H1 (cell line): ENCODE measurements at regions not wholly inside any gene's neighbourhood (a gene's known extent, or its start where the extent isn't known, plus 50 kb on each side); places are given as distances from the start of the nearest gene placed in this dataset.

Source experiments
- BACH1 ChIP-seq: IDR thresholded peaks from 2 replicates; pipeline ENCODE4 v1.6.1; 2012; ENCODE audit warnings: low read length, improper control_type of control experiment
- CHD7 ChIP-seq: fragments of 300-600 bp; sonication (generic); IDR thresholded peaks from 2 replicates; pipeline ENCODE4 v1.7.1; 2012; ENCODE audit warnings: low read length, moderate library complexity, mild to moderate bottlenecking, inconsistent platforms; ENCODE audit not compliant: insufficient replicate concordance
- EP300 ChIP-seq, 2 experiments: IDR thresholded peaks; 1 replicate in 1 of 2; 2 replicates in 1 of 2; pipeline ENCODE4 v1.6.1; 2011 to 2012; ENCODE audit warnings: low read depth in 2 of 2, low read length in 2 of 2, mild to moderate bottlenecking in 2 of 2, borderline replicate concordance in 1 of 2, inconsistent platforms in 1 of 2, moderate library complexity in 1 of 2

GRCh38 chr1:185463011-185463410 is 146.0 kb upstream of the IVNS1ABP start (continued):
- TF ChIP-seq CHD7 = no peak
- TF ChIP-seq EP300 (IDR thresholded peaks at IDR 0.05; ENCODE audit: borderline replicate concordance in 1 of 2, low read depth in 2 of 2, low read length in 2 of 2) = no peak
- no peak for TF ChIP-seq BACH1
- TF ChIP-seq, all 59 proteins: peak for 0
